ENCODE measurements at regions not wholly inside any gene's neighbourhood (a gene's known extent, or its start where the extent isn't known, plus 50 kb on each side); places are given as distances from the start of the nearest gene placed in this dataset.
A peak's percentile ranks its signal among the peaks of the same experiment; 100 is the strongest.

- Histone ChIP-seq H3K4me1 (peaks cover 0 to 23% (median 8%) of the 10 kb centered on the region in 12 donors), H3K36me3 (no peaks in the 10 kb centered on the region), H3K27me3 (no peaks in the 10 kb centered on the region), H3K4me3 (no peak overlapping the region), H3K9me3 (peaks cover 0 to 19% (median 0%) of the 10 kb centered on the region in 12 donors), H3K27ac (peak overlapping the region in 7 of 12 donors; percentile 2 to 73 (median 33))
- ATAC-seq (peak in 3 of 4 donors; percentile 30 to 56 (median 49)), DNase-seq (peak in 1 of 5 donors; percentile 51)
- TF ChIP-seq CTCF (IDR thresholded peaks at IDR 0.05), result no peak
- no peak for TF ChIP-seq POLR2A (IDR thresholded peaks at IDR 0.05)
- WGBS, 4 donors, result 50 to 61% (median 53%) methylated on average over 9 of the region's 9 CpGs
- intact Hi-C loops (cut with DNase I), result loop anchor here in 1 of 10 donors (5.0 kb wide), 1 partner anchor 55 kb away; no protein-coding TSS in a partner anchor
Measured at GRCh38 chr7:47647181-47647917, 65.4 kb upstream of the TNS3 start.

GRCh38 chr7:47643716-47644400 lies 61.9 kb upstream of the TNS3 start:
- no peak overlapping the region for H3K27ac ChIP-seq
- H3K36me3 ChIP-seq, result no peaks in the 10 kb centered on the region
- no peak for TF ChIP-seq POLR2A (IDR thresholded peaks at IDR 0.05)
- TF ChIP-seq CTCF (IDR thresholded peaks at IDR 0.05), result no peak
- peaks cover 0 to 19% (median 0%) of the 10 kb centered on the region in 12 donors for H3K9me3 ChIP-seq
- no peaks in the 10 kb centered on the region for H3K27me3 ChIP-seq
- ATAC-seq (no peak), DNase-seq (no peak)
- WGBS, 4 donors, result 95 to 97% (median 96%) methylated on average over 4 of the region's 4 CpGs
- intact Hi-C loops (cut with DNase I), result no loop called here
- H3K4me1 ChIP-seq, result peaks cover 0 to 23% (median 8%) of the 10 kb centered on the region in 12 donors
- H3K4me3 ChIP-seq, result no peak overlapping the region

- TF ChIP-seq CTCF (IDR thresholded peaks at IDR 0.05), result no peak
- TF ChIP-seq POLR2A (IDR thresholded peaks at IDR 0.05), result no peak
- Histone ChIP-seq H3K4me3 (no peak overlapping the region), H3K4me1 (peaks cover 0 to 21% (median 11%) of the 10 kb centered on the region in 12 donors), H3K27ac (no peak overlapping the region), H3K36me3 (no peaks in the 10 kb centered on the region), H3K27me3 (no peaks in the 10 kb centered on the region), H3K9me3 (peaks cover 0 to 19% (median 0%) of the 10 kb centered on the region in 12 donors)
- intact Hi-C loops (cut with DNase I), result no loop called here
- WGBS, 4 donors, result 91 to 96% (median 95%) methylated on average over 8 of the region's 8 CpGs
- ATAC-seq (no peak), DNase-seq (no peak)
Measured at GRCh38 chr7:47640265-47640664, 58.4 kb upstream of the TNS3 start.

- Histone ChIP-seq H3K27ac (no peak overlapping the region), H3K9me3 (peaks cover 0 to 19% (median 0%) of the 10 kb centered on the region in 12 donors), H3K4me1 (peaks cover 0 to 25% (median 12%) of the 10 kb centered on the region in 12 donors), H3K4me3 (no peak overlapping the region), H3K27me3 (no peaks in the 10 kb centered on the region), H3K36me3 (no peaks in the 10 kb centered on the region)
- ATAC-seq, result no peak
- DNase-seq, result no peak
- WGBS, 4 donors, result 94 to 98% (median 96%) methylated on average over 3 of the region's 3 CpGs
- intact Hi-C loops (cut with DNase I), result no loop called here
- TF ChIP-seq CTCF (IDR thresholded peaks at IDR 0.05) (no peak), POLR2A (IDR thresholded peaks at IDR 0.05) (no peak)
Measured at GRCh38 chr7:47639495-47640110, 57.7 kb upstream of the TNS3 start.
